Esophagus muscularis mucosa (tissue), 4 donors: ENCODE measurements at regions not wholly inside any gene's neighbourhood (a gene's known extent, or its start where the extent isn't known, plus 50 kb on each side); places are given as distances from the start of the nearest gene placed in this dataset.

Experiments used
- EP300 ChIP-seq: sonication (generic); formaldehyde crosslinking; IDR thresholded peaks from one replicate; pipeline ENCODE4 v1.6.1; 2017; ENCODE audit warnings: antibody characterized with exemption
- POLR2A ChIP-seq: fragments of 450-650 bp; IDR thresholded peaks from one replicate; pipeline ENCODE4 v1.6.1; 2017; ENCODE audit warnings: antibody characterized with exemption, moderate library complexity, mild to moderate bottlenecking, low read depth
- POLR2AphosphoS5 ChIP-seq, 2 donors: sonication (generic); formaldehyde crosslinking; IDR thresholded peaks; one replicate each; pipeline ENCODE4 v1.6.1; 2017; ENCODE audit warnings: antibody characterized with exemption in 2 of 2
- TF ChIP-seq, protein P1 (sequence below), 3 experiments: fragments of 200-600 bp in 2 of 3; fragments of 450-650 bp in 1 of 3; sonication (generic) in 2 of 3; IDR thresholded peaks; one replicate each; pipeline ENCODE4 v1.5.1; 2017 to 2019; ENCODE audit warnings: antibody characterized with exemption in 3 of 3, mild to moderate bottlenecking in 2 of 3, moderate library complexity in 1 of 3

DNA sequence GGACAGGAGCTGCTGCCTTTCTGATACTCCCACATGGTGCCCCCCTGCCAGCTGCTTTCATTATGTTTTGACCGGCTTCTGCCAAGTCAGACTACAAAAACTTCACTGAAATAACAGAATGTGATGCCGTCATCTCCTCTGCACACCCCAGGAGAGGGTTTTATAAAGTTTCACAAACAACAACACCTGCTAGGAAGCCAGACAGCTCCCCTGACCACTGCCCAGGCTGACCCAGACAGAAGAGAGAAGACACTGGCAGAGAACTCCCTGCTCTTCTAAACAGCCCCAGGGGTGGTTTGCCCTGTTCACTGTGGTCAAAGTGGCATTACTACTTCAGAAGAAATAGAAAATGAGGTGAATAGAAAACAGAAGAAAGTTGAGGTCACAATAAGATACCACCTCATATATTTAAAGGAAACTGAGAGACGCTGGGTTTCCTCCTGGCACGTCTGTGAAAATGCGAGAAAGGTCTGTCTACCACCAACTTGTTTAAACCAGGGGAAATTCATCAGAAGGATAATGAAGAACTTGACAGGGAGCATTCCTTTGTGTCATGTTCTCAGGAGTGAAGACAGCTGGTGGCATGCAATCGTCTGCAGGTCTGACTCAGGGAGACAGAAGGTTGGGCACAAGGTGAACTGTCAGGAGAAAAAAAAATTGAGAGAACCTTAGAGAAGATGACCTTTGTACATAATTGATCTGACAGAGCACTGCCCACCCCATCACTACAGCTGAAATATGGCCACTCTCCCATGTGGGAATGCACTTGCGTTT lies 119.0 kb upstream of the NFIA start:
- TF ChIP-seq POLR2A (no peak), POLR2AphosphoS5 (IDR thresholded peaks at IDR 0.05) (no peak), EP300 (no peak)
- TF ChIP-seq, protein P1, sequence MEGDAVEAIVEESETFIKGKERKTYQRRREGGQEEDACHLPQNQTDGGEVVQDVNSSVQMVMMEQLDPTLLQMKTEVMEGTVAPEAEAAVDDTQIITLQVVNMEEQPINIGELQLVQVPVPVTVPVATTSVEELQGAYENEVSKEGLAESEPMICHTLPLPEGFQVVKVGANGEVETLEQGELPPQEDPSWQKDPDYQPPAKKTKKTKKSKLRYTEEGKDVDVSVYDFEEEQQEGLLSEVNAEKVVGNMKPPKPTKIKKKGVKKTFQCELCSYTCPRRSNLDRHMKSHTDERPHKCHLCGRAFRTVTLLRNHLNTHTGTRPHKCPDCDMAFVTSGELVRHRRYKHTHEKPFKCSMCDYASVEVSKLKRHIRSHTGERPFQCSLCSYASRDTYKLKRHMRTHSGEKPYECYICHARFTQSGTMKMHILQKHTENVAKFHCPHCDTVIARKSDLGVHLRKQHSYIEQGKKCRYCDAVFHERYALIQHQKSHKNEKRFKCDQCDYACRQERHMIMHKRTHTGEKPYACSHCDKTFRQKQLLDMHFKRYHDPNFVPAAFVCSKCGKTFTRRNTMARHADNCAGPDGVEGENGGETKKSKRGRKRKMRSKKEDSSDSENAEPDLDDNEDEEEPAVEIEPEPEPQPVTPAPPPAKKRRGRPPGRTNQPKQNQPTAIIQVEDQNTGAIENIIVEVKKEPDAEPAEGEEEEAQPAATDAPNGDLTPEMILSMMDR (IDR thresholded peaks at IDR 0.05): no peak
